GM23338 (cell line): ENCODE measurements at regions not wholly inside any gene's neighbourhood (a gene's known extent, or its start where the extent isn't known, plus 50 kb on each side); places are given as distances from the start of the nearest gene placed in this dataset.

Source experiments
- ATAC-seq: fragments of 200-7000 bp; cut with Tn5 transposase; 3 replicates; pipeline ENCODE4 v1.9.1; 2020
- DNase-seq: peaks from one replicate; pipeline ENCODE4 v3.0.0-alpha.2; 2015; ENCODE audit warnings: low spot score
- H2AFZ ChIP-seq: fragments of 200-600 bp; sonication (generic); 2 replicates; pipeline ENCODE4 v1.8.0; 2016; ENCODE audit warnings: antibody characterized with exemption, mild to moderate bottlenecking, moderate library complexity
- H3F3A ChIP-seq: fragments of 200-600 bp; sonication (generic); replicated peaks from 2 replicates; pipeline ENCODE4 v1.8.0; 2017; ENCODE audit warnings: antibody characterized with exemption, mixed run types, low read depth
- H3K27ac ChIP-seq: fragments of 200-600 bp; sonication (generic); 2 replicates; pipeline ENCODE4 v1.6.1; 2016; ENCODE audit warnings: low read depth
- H3K27me3 ChIP-seq: fragments of 200-600 bp; sonication (generic); 2 replicates; pipeline ENCODE4 v1.8.0; 2016; ENCODE audit warnings: mild to moderate bottlenecking, mixed run types, moderate library complexity; ENCODE audit not compliant: insufficient read depth
- H3K36me3 ChIP-seq: fragments of 200-600 bp; sonication (generic); 2 replicates; pipeline ENCODE4 v1.8.0; 2016; ENCODE audit warnings: mild to moderate bottlenecking; ENCODE audit not compliant: insufficient read depth
- H3K4me1 ChIP-seq: fragments of 200-600 bp; sonication (generic); 2 replicates; pipeline ENCODE4 v1.8.0; 2016; ENCODE audit warnings: mild to moderate bottlenecking, moderate library complexity; ENCODE audit not compliant: insufficient read depth
- H3K4me2 ChIP-seq: fragments of 200-600 bp; sonication (generic); 2 replicates; pipeline ENCODE4 v1.7.1; 2017; ENCODE audit warnings: mixed run types
- H3K4me3 ChIP-seq: fragments of 200-600 bp; sonication (generic); 2 replicates; pipeline ENCODE4 v1.6.1; 2016; ENCODE audit warnings: mixed run types
- H3K79me2 ChIP-seq: fragments of 200-600 bp; sonication (generic); replicated peaks from 2 replicates; pipeline ENCODE4 v1.8.0; 2017; ENCODE audit warnings: mild to moderate bottlenecking; ENCODE audit not compliant: insufficient read depth
- H3K9me2 ChIP-seq: fragments of 200-600 bp; sonication (generic); 2 replicates; pipeline ENCODE4 v1.8.0; 2017; ENCODE audit not compliant: insufficient read depth
- H4K20me1 ChIP-seq: fragments of 200-600 bp; sonication (generic); replicated peaks from 2 replicates; pipeline ENCODE4 v1.8.0; 2017; ENCODE audit warnings: mild to moderate bottlenecking; ENCODE audit not compliant: insufficient read depth
- H3K27ac Mint-ChIP-seq: 2 replicates; pipeline ENCODE4 v1.8.0; 2020; ENCODE audit warnings: inconsistent platforms, mild to moderate bottlenecking, moderate library complexity, mixed read lengths
- H3K27me3 Mint-ChIP-seq: 3 replicates; pipeline ENCODE4 v1.8.0; 2022; ENCODE audit warnings: low read depth, mild to moderate bottlenecking, moderate library complexity, mixed read lengths, inconsistent platforms; ENCODE audit not compliant: insufficient read depth, poor library complexity
- H3K36me3 Mint-ChIP-seq: 3 replicates; pipeline ENCODE4 v1.8.0; 2021; ENCODE audit warnings: low read depth, mild to moderate bottlenecking, inconsistent platforms, moderate library complexity, mixed read lengths
- H3K4me1 Mint-ChIP-seq: 3 replicates; pipeline ENCODE4 v1.8.0; 2020; ENCODE audit warnings: mild to moderate bottlenecking, inconsistent platforms, mixed read lengths
- H3K4me3 Mint-ChIP-seq: 3 replicates; pipeline ENCODE4 v1.8.0; 2021; ENCODE audit warnings: moderate library complexity, mild to moderate bottlenecking, inconsistent platforms, mixed read lengths
- H3K9me3 Mint-ChIP-seq: 3 replicates; pipeline ENCODE4 v1.8.0; 2020; ENCODE audit warnings: moderate library complexity, mild to moderate bottlenecking, inconsistent platforms, mixed read lengths
- EZH2 ChIP-seq: fragments of 200-600 bp; sonication (generic); IDR thresholded peaks from one replicate; pipeline ENCODE4 v1.8.0; 2017; ENCODE audit warnings: antibody characterized with exemption, mild to moderate bottlenecking, low read depth; ENCODE audit not compliant: unreplicated experiment
- JUNB ChIP-seq: IDR thresholded peaks from one replicate; pipeline ENCODE4 v1.6.1; 2016; ENCODE audit warnings: antibody characterized with exemption; ENCODE audit not compliant: unreplicated experiment
- NANOG ChIP-seq: IDR thresholded peaks from 2 replicates; pipeline ENCODE4 v1.6.1; 2016; ENCODE audit warnings: antibody characterized with exemption, borderline replicate concordance
- POLR2AphosphoS5 ChIP-seq: IDR thresholded peaks from 2 replicates; pipeline ENCODE4 v1.6.1; 2016; ENCODE audit warnings: antibody characterized with exemption, low read depth
- STAT1 ChIP-seq: IDR thresholded peaks from one replicate; pipeline ENCODE4 v1.6.1; 2016; ENCODE audit warnings: antibody characterized with exemption; ENCODE audit not compliant: unreplicated experiment
- ZNF331 ChIP-seq: fragments of 250-450 bp; sonication (Bioruptor Pico); IDR thresholded peaks from 2 replicates; pipeline ENCODE4 v1.5.0; 2020; ENCODE audit warnings: low read depth, mild to moderate bottlenecking, moderate library complexity
- TF ChIP-seq, protein P1 (sequence below): fragments of 250-450 bp; sonication (Bioruptor Pico); IDR thresholded peaks from 2 replicates; pipeline ENCODE4 v1.5.0; 2020; ENCODE audit warnings: mild to moderate bottlenecking, moderate library complexity
- TF ChIP-seq, protein P2 (sequence below): IDR thresholded peaks from 2 replicates; pipeline ENCODE4 v1.6.1; 2016; ENCODE audit warnings: antibody characterized with exemption

DNA sequence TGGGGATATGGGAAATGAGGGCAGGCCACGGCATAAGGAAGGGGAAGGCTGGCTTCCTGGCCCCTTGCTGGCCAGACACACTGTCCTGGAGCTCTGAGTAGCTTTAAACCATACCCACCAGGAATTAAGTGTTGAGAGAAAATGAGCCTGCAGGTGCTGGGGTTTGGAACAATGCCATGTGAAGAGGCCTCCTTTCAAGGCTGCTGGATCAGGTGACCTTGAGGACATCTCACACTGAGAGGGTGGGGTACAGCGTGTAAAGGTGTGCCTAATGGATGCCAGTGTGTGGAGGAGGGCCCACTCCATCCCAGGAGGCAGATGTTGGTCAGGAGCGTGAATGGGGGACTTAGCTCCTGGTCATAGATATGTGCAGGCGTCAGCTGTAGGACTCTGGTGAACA is 74.8 kb upstream of the MLN start (continued):
- TF ChIP-seq, protein P1, sequence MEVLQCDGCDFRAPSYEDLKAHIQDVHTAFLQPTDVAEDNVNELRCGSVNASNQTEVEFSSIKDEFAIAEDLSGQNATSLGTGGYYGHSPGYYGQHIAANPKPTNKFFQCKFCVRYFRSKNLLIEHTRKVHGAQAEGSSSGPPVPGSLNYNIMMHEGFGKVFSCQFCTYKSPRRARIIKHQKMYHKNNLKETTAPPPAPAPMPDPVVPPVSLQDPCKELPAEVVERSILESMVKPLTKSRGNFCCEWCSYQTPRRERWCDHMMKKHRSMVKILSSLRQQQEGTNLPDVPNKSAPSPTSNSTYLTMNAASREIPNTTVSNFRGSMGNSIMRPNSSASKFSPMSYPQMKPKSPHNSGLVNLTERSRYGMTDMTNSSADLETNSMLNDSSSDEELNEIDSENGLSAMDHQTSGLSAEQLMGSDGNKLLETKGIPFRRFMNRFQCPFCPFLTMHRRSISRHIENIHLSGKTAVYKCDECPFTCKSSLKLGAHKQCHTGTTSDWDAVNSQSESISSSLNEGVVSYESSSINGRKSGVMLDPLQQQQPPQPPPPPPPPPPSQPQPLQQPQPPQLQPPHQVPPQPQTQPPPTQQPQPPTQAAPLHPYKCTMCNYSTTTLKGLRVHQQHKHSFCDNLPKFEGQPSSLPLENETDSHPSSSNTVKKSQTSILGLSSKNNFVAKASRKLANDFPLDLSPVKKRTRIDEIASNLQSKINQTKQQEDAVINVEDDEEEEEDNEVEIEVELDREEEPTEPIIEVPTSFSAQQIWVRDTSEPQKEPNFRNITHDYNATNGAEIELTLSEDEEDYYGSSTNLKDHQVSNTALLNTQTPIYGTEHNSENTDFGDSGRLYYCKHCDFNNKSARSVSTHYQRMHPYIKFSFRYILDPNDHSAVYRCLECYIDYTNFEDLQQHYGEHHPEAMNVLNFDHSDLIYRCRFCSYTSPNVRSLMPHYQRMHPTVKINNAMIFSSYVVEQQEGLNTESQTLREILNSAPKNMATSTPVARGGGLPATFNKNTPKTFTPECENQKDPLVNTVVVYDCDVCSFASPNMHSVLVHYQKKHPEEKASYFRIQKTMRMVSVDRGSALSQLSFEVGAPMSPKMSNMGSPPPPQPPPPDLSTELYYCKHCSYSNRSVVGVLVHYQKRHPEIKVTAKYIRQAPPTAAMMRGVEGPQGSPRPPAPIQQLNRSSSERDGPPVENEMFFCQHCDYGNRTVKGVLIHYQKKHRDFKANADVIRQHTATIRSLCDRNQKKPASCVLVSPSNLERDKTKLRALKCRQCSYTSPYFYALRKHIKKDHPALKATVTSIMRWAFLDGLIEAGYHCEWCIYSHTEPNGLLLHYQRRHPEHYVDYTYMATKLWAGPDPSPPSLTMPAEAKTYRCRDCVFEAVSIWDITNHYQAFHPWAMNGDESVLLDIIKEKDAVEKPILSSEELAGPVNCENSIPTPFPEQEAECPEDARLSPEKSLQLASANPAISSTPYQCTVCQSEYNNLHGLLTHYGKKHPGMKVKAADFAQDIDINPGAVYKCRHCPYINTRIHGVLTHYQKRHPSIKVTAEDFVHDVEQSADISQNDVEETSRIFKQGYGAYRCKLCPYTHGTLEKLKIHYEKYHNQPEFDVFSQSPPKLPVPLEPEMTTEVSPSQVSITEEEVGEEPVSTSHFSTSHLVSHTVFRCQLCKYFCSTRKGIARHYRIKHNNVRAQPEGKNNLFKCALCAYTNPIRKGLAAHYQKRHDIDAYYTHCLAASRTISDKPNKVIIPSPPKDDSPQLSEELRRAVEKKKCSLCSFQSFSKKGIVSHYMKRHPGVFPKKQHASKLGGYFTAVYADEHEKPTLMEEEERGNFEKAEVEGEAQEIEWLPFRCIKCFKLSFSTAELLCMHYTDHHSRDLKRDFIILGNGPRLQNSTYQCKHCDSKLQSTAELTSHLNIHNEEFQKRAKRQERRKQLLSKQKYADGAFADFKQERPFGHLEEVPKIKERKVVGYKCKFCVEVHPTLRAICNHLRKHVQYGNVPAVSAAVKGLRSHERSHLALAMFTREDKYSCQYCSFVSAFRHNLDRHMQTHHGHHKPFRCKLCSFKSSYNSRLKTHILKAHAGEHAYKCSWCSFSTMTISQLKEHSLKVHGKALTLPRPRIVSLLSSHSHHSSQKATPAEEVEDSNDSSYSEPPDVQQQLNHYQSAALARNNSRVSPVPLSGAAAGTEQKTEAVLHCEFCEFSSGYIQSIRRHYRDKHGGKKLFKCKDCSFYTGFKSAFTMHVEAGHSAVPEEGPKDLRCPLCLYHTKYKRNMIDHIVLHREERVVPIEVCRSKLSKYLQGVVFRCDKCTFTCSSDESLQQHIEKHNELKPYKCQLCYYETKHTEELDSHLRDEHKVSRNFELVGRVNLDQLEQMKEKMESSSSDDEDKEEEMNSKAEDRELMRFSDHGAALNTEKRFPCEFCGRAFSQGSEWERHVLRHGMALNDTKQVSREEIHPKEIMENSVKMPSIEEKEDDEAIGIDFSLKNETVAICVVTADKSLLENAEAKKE (CRISPR knock-in tag), result no peak

DNA sequence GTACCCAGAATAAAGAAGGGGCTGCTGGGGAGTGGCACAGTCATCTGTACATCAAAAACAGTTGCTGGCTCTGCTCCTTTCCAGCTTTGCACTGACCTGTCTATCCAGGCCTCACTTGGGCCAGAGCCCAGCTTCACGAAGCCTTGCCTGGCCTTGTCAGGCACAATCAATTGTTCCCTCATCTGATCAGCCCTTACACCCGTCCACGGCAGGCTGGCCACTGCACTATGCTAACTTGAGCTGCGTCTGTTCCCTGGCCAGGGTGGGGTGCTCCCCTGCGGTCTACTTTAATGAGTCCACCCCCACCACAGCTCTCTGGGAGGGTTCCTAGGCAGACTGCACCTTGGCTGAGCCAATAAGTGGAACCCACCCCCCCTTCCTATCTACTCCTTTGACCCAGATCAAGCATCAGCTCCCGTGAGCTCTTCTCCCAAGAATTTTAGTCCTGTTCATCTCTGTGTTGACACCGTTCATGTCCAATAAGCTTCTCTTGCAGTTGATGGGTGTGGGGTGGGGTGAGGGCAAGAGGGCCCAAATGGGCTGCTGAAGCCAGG is 74.3 kb upstream of the MLN start:
- Histone ChIP-seq H2AFZ (no peak overlapping the region), H3K27ac (no peak overlapping the region), H3K79me2 (no peaks in the 10 kb centered on the region), H3K36me3 (no peaks in the 10 kb centered on the region), H3K4me1 (peaks cover 14% of the 10 kb centered on the region; the same call in 1 of the 2 replicates), H3K27me3 (no peaks in the 10 kb centered on the region), H3K4me3 (no peak overlapping the region), H3K4me2 (no peak overlapping the region), H3K9me2 (0 out of 2 replicates have a peak, but pooled peaks cover 5% of the 10 kb centered on the region), H4K20me1 (no peaks in the 10 kb centered on the region), H3F3A (no peaks in the 10 kb centered on the region)
- no peaks in the 10 kb centered on the region for H3K36me3 Mint-ChIP-seq
- no peaks in the 10 kb centered on the region for H3K9me3 Mint-ChIP-seq
- ATAC-seq (no peak), DNase-seq (no peak)
- no peak overlapping the region for H3K27ac Mint-ChIP-seq
- peaks cover 24% of the 10 kb centered on the region for H3K4me1 Mint-ChIP-seq
- H3K27me3 Mint-ChIP-seq, result peaks cover 4% of the 10 kb centered on the region
- no peak overlapping the region for H3K4me3 Mint-ChIP-seq
- TF ChIP-seq NANOG (no peak), EZH2 (no peak), ZNF331 (no peak), JUNB (no peak), STAT1 (no peak), POLR2AphosphoS5 (no peak)
- TF ChIP-seq, protein P1 (CRISPR knock-in tag), result no peak
- TF ChIP-seq, protein P2, sequence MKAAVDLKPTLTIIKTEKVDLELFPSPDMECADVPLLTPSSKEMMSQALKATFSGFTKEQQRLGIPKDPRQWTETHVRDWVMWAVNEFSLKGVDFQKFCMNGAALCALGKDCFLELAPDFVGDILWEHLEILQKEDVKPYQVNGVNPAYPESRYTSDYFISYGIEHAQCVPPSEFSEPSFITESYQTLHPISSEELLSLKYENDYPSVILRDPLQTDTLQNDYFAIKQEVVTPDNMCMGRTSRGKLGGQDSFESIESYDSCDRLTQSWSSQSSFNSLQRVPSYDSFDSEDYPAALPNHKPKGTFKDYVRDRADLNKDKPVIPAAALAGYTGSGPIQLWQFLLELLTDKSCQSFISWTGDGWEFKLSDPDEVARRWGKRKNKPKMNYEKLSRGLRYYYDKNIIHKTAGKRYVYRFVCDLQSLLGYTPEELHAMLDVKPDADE, result no peak
